ENCODE measurements at regions not wholly inside any gene's neighbourhood (a gene's known extent, or its start where the extent isn't known, plus 50 kb on each side); places are given as distances from the start of the nearest gene placed in this dataset.

- no peak for TF ChIP-seq CTCF (IDR thresholded peaks at IDR 0.05)
- no peak for TF ChIP-seq SIN3A (IDR thresholded peaks at IDR 0.05; ENCODE audit: borderline replicate concordance, insufficient read depth, low read depth, low read length)
- TF ChIP-seq POLR2AphosphoS5 (IDR thresholded peaks at IDR 0.05; ENCODE audit: low read depth, low read length) = no peak
- TF ChIP-seq TCF7L2 (IDR thresholded peaks at IDR 0.05; ENCODE audit: low read depth, low read length) = no peak
- no peak for TF ChIP-seq REST (IDR thresholded peaks at IDR 0.05; ENCODE audit: insufficient read depth in 1 of 2, low read depth in 2 of 2, low read length in 1 of 2)
Observed at GRCh38 chr6:15953152-15953880, 175.6 kb upstream of the MYLIP start.

All from Panc1 (cell line).